GM23248 (cell line): ENCODE measurements at regions not wholly inside any gene's neighbourhood (a gene's known extent, or its start where the extent isn't known, plus 50 kb on each side); places are given as distances from the start of the nearest gene placed in this dataset.

Source experiments
- EZH2 ChIP-seq: fragments of 200-600 bp; sonication (generic); IDR thresholded peaks from 2 replicates; pipeline ENCODE4 v1.6.1; 2018; ENCODE audit warnings: antibody characterized with exemption, mild to moderate bottlenecking; ENCODE audit not compliant: insufficient read depth, poor library complexity, severe bottlenecking
- EZH2phosphoT487 ChIP-seq: fragments of 200-600 bp; sonication (generic); IDR thresholded peaks from 2 replicates; pipeline ENCODE4 v1.6.1; 2018; ENCODE audit warnings: antibody characterized with exemption, moderate library complexity, mild to moderate bottlenecking, low read depth; ENCODE audit not compliant: insufficient read depth

DNA sequence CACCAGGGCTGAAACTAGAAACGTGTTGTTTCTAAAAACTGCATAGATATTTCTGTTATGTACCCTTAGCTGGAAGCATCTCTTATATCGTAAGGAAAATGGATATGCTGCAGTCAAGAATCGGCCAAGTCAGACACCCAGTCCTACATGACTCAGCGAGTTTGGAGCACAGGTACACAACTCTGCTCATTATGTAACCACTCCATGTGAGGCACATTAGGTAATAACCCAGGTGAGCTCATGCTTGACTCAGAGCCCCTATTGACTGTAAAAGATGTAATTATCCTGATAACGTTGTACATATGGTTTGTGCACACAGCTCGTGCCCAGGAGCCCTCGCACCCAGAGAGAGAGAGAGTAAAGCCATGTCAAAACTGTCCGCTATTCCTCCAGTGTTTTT is 593.7 kb upstream of the ACO1 start:
- TF ChIP-seq EZH2 (no peak), EZH2phosphoT487 (no peak)
